ENCODE measurements at regions not wholly inside any gene's neighbourhood (a gene's known extent, or its start where the extent isn't known, plus 50 kb on each side); places are given as distances from the start of the nearest gene placed in this dataset.
"Not testable (repeated sequence)": the region's sequence is repeated elsewhere in the genome, so short reads cannot be mapped to it uniquely, and the experiment has no call there.

DNA sequence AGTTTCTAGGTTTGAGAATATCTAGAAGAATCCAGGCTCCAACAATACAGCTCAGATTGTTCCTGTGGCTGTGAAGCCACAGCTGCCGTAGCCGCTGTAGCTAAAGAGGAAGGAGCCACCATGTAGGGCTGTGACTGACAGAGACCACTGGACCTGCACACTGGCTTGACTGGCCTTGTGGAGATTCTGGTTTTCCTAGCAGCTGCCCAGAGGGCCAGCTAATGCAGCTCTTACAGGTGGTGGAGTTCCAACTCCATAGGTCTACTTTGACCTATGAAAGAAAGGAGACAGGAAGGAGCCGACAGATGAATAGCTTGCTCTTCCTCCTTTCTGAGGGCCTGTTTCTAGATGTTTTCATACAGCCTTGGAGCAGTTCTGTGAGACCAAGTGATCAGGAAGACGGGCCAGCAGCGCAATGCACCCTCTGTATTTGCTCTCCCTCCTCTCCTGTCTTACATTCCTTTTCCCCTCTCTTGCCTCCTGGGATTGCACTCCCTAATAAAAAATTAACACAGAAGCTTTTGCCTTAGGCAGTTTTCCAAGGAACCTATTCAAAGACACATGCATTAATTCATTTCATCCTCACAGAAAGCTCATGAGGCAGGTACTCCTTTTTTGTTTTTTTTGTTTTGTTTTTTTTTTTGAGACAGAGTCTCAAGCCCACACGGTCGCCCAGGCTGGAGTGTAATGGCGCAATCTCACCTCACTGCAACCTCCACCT lies 51.8 kb upstream of the MYB start:
- DNase-seq, result peak; percentile 51 to 67

DNA sequence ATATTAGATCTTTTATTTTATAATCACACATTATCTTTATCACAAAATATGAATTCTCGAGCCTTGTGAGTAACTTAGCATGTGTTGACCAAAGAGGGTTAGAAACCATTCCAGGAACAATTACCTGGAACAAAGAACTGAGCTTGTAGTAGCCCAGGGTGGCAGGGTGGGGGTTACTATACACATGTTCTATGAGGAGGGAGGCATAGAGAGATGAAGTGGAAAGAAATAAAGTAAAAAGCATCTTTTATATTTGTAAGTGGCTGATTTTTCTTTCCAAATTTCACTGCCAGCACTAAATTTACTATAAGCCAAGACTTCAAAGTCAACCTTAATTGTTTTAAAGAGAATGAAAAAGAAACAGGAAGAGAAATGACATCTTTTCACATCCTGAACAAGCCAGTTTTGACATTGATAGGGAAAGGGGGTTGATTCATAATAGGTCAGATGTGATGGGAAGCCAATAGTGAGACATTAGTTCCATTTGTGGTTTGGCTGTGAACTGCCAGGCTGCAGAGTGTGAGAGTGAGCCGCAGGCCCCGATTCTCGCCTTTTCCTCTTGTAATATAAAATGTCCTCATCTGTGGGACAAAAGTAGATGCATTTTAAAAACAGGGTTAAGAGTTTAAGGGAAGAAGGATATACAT lies 52.7 kb upstream of the MYB start:
- DNase-seq, result peak; percentile 58 to 71

DNA sequence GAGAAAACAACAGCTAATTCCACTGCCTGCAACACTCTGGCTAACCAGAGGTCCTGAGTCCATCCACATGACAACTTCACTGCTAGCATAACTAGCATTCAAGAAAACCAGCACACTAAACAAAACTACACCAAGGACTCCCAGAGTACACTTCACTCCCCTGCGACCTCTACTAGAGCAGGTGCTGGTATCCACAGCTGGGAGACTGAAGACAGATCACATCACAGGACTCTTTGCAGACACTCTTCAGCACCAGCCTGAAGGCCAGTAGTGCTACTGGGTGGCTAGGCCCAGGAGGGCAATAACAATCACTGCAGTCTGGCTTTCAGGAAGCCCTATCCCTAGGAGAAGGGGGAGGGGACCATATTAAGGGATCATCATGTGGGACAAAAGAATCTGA lies 54.4 kb upstream of the MYB start:
- no peak for DNase-seq

DNA sequence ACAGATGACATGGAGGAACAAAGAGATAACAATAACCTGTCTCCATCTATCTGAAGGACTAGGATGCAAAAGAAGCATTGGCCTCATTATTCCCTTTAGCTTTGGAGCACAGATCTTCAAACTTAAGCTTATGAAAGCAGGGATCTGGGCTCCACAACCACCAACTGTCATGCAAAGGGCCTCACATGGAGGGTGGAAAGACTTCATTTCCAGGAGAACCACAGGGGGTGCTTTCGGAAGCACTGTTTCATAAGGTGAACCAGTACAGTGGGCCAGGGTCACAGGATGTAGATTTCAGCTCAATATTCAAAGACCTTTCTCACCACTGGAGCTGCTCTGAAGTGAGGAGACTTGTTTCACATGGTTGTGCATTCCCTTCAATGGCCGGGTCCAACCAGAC lies 55.1 kb upstream of the MYB start:
- DNase-seq, result no peak

DNA sequence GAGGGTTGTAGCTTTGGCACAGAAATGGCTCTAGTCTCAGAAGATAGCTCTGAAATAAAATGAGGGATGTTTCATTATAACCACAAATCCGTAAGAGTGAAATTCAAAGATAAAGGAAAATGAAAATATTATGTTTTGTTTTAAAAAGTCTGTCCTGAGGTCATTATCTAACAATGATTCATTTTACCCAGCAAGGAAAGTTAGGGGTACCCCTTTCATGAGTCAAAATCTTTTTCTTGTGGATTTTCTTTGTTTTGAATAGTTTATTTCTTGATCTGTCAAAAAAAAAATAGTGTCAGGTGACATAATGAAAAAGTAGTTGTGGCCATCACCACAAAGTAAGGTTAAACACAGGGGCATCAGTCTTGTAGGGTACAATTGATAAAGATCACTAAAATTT lies 59.7 kb upstream of the MYB start:
- no peak for DNase-seq

GRCh38 chr6:135118134-135118730 lies 62.9 kb upstream of the MYB start:
- no peak for DNase-seq

GRCh38 chr6:135117413-135117968 lies 62.9 kb upstream of the HBS1L start:
- DNase-seq, result no peak

DNA sequence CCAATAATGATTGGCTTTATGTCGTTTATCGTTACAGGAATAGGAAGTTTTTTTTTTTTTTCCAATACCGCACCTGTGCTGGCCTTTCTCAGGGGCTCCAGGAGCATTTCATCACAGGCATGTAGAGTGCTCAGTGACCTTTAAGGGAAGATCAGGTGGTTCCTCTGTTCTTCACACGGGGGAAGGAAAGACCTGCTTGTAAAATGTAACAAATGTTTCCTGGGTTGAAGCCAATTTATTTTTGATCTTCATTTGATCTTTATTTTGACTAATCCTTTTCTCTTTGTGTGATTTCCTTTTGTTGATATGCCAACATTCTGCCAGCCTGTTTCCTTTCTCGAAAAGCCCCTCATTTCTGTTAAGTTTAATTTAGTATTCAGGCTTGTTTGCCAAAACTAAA lies 61.9 kb upstream of the HBS1L start:
- no peak for DNase-seq

- DNase-seq, result no peak
These were observed 61.2 kb upstream of the HBS1L start for GRCh38 chr6:135115834-135116233.

DNA sequence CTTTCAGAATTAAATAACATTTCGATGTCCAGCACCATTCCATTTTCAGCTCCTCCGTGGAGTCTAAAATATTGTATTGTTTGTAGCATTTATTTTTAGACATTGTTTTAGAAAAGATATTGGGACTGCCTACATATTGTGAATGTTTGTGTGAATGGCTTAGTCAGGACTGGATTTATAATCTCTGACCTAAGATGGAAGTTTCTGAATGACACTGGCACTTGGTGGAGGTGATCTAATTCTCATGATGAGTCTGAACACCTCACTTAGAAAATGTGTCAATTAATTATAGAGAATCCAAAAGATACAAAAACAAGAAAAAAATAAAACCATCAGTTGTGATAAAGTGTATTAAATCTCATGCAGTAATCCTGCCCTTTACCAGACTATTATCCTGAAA lies 60.8 kb upstream of the HBS1L start:
- DNase-seq, result no peak

DNA sequence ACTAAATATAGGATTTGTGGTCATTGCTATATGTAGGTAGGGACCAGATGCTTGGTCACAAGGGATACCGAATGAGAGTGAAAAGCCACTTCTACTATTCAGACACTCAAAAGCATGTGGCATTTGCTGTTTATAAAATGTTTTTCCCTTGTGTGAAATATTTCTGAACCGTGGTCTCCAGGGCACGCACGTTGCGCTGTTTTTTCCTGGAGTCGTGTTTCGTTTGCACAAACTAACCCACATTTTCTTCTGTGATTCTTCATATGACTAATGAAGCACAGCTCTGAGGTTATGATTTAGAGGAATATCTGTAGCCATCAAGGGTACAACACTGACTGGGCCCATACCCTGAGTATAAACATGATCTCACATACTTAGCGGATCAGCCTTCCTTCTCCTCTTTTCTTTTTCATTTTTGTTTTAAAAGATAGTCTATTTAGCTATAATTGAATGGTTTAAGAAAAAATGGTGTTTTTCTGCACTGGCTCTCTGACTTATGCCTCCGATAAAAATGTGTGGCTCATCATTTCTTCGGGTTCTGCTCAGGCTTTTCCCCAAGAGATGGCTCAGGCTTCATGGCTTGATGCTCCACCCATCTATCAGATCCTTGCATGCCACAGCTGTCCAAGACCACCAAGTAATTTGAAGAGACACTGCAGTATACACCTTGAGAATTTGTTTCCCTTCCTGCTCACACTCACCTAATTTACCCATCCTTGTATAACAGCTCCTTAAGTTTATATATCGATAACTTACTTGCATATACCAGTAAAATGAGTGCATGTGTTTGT lies 59.9 kb upstream of the HBS1L start:
- DNase-seq, result peak; percentile 74 to 79

GRCh38 chr6:135113860-135114259 lies 59.2 kb upstream of the HBS1L start:
- DNase-seq, result no peak

GRCh38 chr6:135112951-135113350 lies 58.3 kb upstream of the HBS1L start:
- DNase-seq, result not testable (repeated sequence)

- DNase-seq, result not testable (repeated sequence)
These were observed 55.7 kb upstream of the HBS1L start for GRCh38 chr6:135110261-135110781.

DNA sequence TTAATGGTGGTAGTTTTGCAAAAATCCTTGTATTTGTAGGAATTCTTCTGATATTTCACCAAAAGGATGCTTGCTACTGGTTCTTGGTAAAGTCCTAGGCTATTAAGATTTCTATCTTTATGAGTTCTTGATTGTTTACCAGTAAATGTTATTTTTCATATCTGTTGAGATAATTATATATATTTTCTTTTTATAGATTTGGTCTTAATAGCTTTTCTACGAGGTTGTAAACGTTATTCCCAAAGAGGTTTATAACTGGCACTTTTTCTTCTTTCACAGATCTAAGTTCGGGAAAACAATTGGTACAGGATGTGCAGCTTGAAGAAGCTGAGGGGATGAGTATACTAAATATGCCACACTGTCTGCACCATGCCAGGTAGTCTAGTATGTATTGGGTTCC lies 55.1 kb upstream of the HBS1L start:
- no peak for DNase-seq

GRCh38 chr6:135108692-135109091 lies 54.1 kb upstream of the HBS1L start:
- DNase-seq, result no peak

DNA sequence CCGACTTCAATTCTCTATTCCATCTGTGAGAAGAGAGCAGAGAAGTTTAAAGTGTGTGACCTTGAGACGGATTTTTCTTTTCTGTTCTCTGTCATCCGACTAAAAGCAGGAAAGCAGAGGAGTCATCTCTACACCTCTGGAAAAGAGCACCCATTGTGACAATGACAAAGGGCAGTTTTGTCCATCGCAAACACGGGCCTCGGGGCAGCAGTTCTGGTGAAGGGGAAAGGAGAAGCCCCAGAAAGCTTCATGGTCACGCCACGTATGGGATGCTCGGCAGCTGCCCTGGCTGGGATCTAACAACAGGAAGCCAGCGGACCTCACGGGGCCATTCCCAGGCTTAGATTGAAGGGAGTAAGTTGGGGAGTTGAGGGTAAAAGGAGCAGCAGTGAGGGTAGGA lies 52.0 kb upstream of the HBS1L start:
- DNase-seq, result no peak

DNA sequence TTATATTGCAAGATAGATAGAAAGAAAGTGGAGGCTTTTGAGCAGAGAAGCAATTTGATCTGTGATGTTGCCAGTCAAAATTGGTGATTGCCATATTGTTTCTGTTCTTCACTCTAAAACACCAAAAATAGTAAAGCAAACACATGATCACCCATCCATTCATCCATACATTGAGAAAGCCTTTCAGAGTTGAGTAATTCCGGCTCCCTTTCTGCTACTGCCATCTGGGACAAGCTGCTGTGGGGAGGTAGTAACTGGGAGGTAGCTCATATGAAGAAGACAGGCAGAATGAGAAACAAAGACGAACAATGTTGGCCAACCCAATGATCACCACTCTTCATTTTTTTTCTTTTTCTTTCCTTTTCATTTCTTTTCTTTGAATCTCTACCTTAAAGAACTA lies 51.1 kb upstream of the HBS1L start:
- no peak for DNase-seq

GRCh38 chr6:135105299-135105698 lies 50.7 kb upstream of the HBS1L start:
- DNase-seq, result no peak
